ENCODE measurements at regions not wholly inside any gene's neighbourhood (a gene's known extent, or its start where the extent isn't known, plus 50 kb on each side); places are given as distances from the start of the nearest gene placed in this dataset.

DNA sequence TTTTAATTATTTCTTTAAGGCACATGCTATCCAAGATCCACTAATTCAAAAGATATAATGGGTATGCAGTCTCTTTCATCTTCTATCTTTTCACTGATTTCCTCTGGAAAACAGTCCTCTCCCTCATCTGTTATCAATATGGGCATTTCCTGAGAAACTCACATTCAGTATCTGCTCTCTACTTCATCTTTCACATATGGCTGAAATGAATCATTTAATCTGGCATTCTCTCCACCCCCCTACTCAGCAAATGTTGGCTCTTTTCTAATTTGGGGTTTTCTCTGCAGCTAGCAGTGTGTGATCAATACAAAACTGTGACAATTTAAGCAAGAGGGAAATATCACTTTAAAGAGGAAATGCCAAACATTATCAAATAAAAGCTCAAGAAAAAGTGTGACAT is 157.1 kb upstream of the TMTC1 start:
- TF ChIP-seq, protein P1, sequence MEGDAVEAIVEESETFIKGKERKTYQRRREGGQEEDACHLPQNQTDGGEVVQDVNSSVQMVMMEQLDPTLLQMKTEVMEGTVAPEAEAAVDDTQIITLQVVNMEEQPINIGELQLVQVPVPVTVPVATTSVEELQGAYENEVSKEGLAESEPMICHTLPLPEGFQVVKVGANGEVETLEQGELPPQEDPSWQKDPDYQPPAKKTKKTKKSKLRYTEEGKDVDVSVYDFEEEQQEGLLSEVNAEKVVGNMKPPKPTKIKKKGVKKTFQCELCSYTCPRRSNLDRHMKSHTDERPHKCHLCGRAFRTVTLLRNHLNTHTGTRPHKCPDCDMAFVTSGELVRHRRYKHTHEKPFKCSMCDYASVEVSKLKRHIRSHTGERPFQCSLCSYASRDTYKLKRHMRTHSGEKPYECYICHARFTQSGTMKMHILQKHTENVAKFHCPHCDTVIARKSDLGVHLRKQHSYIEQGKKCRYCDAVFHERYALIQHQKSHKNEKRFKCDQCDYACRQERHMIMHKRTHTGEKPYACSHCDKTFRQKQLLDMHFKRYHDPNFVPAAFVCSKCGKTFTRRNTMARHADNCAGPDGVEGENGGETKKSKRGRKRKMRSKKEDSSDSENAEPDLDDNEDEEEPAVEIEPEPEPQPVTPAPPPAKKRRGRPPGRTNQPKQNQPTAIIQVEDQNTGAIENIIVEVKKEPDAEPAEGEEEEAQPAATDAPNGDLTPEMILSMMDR (IDR thresholded peaks at IDR 0.05), result no peak
- no peak for TF ChIP-seq POLR2A (IDR thresholded peaks at IDR 0.05)

All from breast epithelium (tissue), 3 donors.